LNCaP clone FGC (cell line): ENCODE measurements at regions not wholly inside any gene's neighbourhood (a gene's known extent, or its start where the extent isn't known, plus 50 kb on each side); places are given as distances from the start of the nearest gene placed in this dataset.

Source experiments
- DNase-seq: peaks from one replicate; pipeline ENCODE4 v3.0.0-alpha.2; 2011; ENCODE audit warnings: low read depth
- H3K4me3 ChIP-seq: 2 replicates; pipeline ENCODE4 v1.5.1; 2011; ENCODE audit warnings: mild to moderate bottlenecking, low read depth, low read length, control low read depth
- TF ChIP-seq, protein P1 (sequence below): IDR thresholded peaks from 2 replicates; pipeline ENCODE4 v1.5.1; 2012; ENCODE audit warnings: mild to moderate bottlenecking; ENCODE audit not compliant: control insufficient read depth, insufficient read depth; ENCODE audit errors: extremely low read depth

GRCh38 chr12:97026901-97027300 lies 119.8 kb downstream of the NEDD1 start:
- TF ChIP-seq, protein P1, sequence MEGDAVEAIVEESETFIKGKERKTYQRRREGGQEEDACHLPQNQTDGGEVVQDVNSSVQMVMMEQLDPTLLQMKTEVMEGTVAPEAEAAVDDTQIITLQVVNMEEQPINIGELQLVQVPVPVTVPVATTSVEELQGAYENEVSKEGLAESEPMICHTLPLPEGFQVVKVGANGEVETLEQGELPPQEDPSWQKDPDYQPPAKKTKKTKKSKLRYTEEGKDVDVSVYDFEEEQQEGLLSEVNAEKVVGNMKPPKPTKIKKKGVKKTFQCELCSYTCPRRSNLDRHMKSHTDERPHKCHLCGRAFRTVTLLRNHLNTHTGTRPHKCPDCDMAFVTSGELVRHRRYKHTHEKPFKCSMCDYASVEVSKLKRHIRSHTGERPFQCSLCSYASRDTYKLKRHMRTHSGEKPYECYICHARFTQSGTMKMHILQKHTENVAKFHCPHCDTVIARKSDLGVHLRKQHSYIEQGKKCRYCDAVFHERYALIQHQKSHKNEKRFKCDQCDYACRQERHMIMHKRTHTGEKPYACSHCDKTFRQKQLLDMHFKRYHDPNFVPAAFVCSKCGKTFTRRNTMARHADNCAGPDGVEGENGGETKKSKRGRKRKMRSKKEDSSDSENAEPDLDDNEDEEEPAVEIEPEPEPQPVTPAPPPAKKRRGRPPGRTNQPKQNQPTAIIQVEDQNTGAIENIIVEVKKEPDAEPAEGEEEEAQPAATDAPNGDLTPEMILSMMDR, result no peak

GRCh38 chr12:97027482-97027881 lies 120.4 kb downstream of the NEDD1 start:
- H3K4me3 ChIP-seq, result no peak overlapping the region
- no peak for DNase-seq
- TF ChIP-seq, protein P1, result no peak

More at GRCh38 chr12:97026901-97027300, 119.8 kb downstream of the NEDD1 start:
- no peak for DNase-seq
- no peak overlapping the region for H3K4me3 ChIP-seq

DNA sequence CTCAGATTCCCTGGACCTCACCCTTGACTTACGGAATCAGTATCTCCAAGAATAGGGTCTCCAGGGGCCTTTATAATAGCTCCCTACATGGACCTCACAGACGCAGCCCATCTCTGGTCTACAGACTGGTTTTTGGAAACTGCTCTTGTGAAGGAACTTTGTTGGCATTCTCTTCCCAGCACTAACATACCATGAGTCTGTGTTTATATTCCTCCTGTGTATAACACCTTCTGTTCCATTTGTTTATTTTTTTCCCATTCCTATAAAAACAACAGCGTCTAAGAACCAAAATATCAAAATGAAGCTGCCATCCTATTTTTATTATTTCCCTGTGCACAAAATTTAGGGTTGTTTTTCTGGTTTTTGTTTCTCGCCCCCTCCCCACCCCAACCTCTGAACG lies 131.1 kb downstream of the NEDD1 start:
- no peak overlapping the region for H3K4me3 ChIP-seq
- DNase-seq, result no peak
- TF ChIP-seq, protein P1, result no peak

DNA sequence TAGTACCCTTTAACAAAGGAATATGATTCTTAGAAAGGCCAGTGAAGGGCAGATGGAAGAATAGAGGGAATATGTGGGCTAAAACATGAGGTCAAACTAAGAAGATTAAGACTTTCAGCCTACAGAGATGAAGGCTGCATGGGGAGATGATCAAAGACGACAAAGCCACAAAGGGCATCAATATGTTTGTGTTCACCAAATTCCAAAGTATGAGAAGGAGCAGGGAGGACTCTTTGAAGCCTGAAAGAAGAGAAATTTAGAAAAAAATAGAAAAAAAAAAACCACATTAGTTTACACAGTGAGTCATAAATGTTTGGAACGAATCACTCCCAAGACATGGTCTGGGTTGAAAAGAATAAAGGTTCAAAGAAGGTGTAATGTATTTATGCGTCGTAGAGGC lies 131.8 kb downstream of the NEDD1 start:
- no peak for DNase-seq

DNA sequence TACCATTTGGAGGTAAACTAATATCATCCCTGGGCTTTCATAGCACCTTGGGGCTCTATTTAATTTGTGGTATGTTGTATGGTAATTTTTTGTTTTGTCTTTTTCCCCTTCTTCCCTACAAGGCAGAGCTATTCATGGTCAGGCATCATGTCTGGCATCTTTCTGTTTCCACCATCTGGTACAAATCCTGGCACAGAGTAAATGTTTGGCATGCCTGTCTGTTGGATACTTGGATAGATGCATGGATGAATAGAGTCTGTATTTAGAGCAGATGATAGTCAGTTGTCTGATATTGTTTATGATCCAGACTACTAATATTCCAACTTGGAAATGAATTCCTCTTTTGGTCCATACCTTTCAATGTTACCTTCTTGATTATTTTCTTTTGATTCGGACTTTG lies 139.8 kb downstream of the NEDD1 start:
- DNase-seq, result no peak
- H3K4me3 ChIP-seq, result no peak overlapping the region
- TF ChIP-seq, protein P1, result no peak

More for the DNA sequence above, 131.8 kb downstream of the NEDD1 start:
- H3K4me3 ChIP-seq, result no peak overlapping the region
- TF ChIP-seq, protein P1, result no peak

DNA sequence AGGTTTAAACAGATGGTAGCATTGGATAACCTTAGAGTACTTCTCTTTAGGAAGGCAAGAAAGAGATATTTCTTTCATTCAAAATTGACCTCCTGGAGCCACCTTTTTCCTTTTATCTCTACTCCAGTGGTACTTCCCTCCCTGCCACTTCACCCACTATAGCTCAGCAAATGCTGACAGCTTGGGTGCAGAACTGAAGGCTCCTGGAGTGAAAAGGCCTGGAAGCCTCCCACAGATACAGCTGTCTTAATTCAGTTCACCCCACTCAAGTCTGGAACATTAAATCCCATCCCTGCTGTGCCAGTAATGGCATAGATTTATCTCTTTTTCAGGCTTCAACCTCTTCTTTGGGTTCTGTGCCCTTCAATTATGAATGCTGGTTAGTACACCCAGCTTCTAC lies 140.3 kb downstream of the NEDD1 start:
- TF ChIP-seq, protein P1, result no peak
- no peak overlapping the region for H3K4me3 ChIP-seq
- DNase-seq, result no peak

GRCh38 chr12:97048421-97049035 lies 141.5 kb downstream of the NEDD1 start:
- no peak overlapping the region for H3K4me3 ChIP-seq
- TF ChIP-seq, protein P1, result no peak
- no peak for DNase-seq
